Coronary artery (tissue), 2 donors: ENCODE measurements at regions not wholly inside any gene's neighbourhood (a gene's known extent, or its start where the extent isn't known, plus 50 kb on each side); places are given as distances from the start of the nearest gene placed in this dataset.

Experiments
- DNase-seq: peaks from one replicate; pipeline ENCODE4 v3.0.0-alpha.2; 2017; ENCODE audit warnings: low spot score
- H3K27ac ChIP-seq, 2 donors: fragments of 200-600 bp; sonication (generic); one replicate each; pipeline ENCODE4 v1.5.1; 2016 to 2019
- H3K4me3 ChIP-seq: fragments of 200-600 bp; sonication (generic); 2 replicates; pipeline ENCODE4 v1.5.1; 2016; ENCODE audit warnings: mild to moderate bottlenecking, moderate library complexity
- TF ChIP-seq, protein P1 (sequence below): fragments of 200-600 bp; sonication (generic); IDR thresholded peaks from one replicate; pipeline ENCODE4 v1.5.1; 2019; ENCODE audit warnings: antibody characterized with exemption

GRCh38 chr4:178808106-178808505 is 1365.9 kb upstream of the AGA start:
- TF ChIP-seq, protein P1, sequence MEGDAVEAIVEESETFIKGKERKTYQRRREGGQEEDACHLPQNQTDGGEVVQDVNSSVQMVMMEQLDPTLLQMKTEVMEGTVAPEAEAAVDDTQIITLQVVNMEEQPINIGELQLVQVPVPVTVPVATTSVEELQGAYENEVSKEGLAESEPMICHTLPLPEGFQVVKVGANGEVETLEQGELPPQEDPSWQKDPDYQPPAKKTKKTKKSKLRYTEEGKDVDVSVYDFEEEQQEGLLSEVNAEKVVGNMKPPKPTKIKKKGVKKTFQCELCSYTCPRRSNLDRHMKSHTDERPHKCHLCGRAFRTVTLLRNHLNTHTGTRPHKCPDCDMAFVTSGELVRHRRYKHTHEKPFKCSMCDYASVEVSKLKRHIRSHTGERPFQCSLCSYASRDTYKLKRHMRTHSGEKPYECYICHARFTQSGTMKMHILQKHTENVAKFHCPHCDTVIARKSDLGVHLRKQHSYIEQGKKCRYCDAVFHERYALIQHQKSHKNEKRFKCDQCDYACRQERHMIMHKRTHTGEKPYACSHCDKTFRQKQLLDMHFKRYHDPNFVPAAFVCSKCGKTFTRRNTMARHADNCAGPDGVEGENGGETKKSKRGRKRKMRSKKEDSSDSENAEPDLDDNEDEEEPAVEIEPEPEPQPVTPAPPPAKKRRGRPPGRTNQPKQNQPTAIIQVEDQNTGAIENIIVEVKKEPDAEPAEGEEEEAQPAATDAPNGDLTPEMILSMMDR: no peak
- no peak overlapping the region for H3K4me3 ChIP-seq
- DNase-seq: no peak

DNA sequence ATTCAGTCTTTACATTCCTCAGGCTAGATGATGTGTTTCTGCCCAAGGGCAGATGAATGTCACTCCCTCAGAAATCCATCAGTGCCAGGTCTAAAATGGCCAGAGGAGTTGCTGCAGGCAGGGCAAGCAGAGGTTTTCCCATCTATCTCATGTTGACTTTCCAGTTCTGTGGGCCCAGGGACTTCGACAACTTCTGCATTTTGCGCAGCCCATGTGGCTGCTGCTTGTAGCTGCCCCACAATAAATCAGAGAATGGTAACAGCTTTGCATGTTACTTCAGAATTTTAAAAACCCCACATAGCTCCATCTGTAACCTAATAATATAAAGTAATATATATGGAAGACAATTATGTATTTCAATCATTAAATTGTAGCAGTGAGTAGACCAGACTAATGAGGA is 1367.7 kb upstream of the AGA start:
- TF ChIP-seq, protein P1: no peak
- no peak for DNase-seq
- H3K27ac ChIP-seq: no peak overlapping the region
- no peak overlapping the region for H3K4me3 ChIP-seq

More at GRCh38 chr4:178808106-178808505, 1365.9 kb upstream of the AGA start:
- H3K27ac ChIP-seq: no peak overlapping the region

- Histone ChIP-seq H3K27ac (no peak overlapping the region), H3K4me3 (no peak overlapping the region)
- no peak for DNase-seq
- TF ChIP-seq, protein P1: no peak
Measured at GRCh38 chr4:178811356-178811755, 1369.1 kb upstream of the AGA start.

GRCh38 chr4:178812866-178813265 is 1370.6 kb upstream of the AGA start:
- H3K4me3 ChIP-seq: no peak overlapping the region
- no peak overlapping the region for H3K27ac ChIP-seq
- TF ChIP-seq, protein P1: no peak
- no peak for DNase-seq

GRCh38 chr4:178814908-178815307 is 1372.7 kb upstream of the AGA start:
- no peak for DNase-seq
- no peak overlapping the region for H3K4me3 ChIP-seq
- TF ChIP-seq, protein P1: no peak
- H3K27ac ChIP-seq: no peak overlapping the region

DNA sequence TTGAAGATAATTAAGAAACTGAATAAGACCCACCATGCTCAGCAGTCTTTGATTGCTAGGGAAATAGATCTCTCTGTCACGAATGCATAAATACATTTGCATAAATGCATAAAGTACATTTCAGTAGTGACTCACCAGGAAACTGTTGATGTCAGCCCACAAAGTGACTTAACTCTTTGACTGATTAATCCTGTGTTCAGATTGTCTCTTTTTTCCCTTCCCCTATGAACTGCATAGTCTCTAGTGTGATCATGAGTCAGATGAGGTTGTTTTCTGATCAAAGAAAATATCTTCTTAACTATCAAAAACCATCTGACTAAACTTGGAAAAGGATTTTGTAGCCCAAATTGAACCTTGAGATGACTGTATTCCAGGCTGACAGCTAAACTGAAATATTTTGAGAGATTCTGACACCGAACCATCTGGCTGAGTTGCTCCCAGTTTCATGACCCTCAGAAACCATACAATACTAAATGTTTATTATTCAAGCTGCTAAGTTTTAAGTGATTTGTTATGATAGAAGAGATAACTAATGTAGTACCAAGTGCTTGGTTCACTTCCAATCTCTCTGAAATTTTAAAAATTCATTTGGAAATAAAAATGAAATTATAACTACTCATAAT is 1381.5 kb upstream of the AGA start:
- no peak overlapping the region for H3K4me3 ChIP-seq
- H3K27ac ChIP-seq: no peak overlapping the region
- TF ChIP-seq, protein P1: no peak
- no peak for DNase-seq

DNA sequence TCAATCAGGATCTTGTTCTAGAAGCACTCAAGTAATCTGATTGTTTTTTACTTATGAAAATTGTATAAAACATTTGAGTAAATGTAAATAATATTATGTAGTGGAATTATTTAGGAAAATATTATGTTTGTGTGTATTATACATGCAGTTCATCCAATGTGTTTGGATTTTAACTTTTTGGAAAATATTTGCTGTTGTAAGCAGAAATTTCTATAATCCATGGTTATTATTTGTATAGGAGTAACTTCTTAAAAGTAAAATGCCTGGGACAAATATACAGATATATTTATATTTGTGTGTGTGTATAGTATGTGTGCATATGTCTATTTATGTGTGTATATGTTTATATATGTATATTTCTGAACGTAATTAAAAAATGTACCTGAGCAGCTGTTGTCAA is 1394.6 kb upstream of the AGA start:
- TF ChIP-seq, protein P1: no peak
- no peak for DNase-seq
- Histone ChIP-seq H3K27ac (no peak overlapping the region), H3K4me3 (no peak overlapping the region)
